SH-SY5Y (cell line): ENCODE measurements at regions not wholly inside any gene's neighbourhood (a gene's known extent, or its start where the extent isn't known, plus 50 kb on each side); places are given as distances from the start of the nearest gene placed in this dataset.

Experiments used
- GATA2 ChIP-seq: IDR thresholded peaks from 2 replicates; pipeline ENCODE4 v1.6.1; 2011; ENCODE audit warnings: mild to moderate bottlenecking, low read depth, low read length
- GATA3 ChIP-seq: IDR thresholded peaks from 2 replicates; pipeline ENCODE4 v1.6.1; 2011; ENCODE audit warnings: low read depth, mild to moderate bottlenecking, low read length, moderate library complexity

DNA sequence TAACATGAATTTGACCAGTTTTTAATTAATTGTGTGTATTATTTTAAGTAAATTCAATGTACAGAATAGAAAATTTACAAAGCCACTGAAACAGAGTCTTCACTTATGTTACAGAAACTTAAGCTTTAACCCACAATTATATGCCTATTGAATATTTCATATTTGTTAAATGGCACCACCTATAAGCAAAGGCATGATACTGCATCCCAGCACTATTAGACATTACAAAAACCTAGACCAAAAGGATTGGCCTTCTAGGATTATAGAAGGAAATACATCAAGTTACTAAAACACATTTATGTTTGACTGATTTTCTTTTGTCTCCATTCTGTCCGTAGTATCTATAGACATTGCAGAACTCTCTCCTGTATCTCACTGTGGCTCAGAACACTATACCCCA is 578.1 kb downstream of the AJAP1 start:
- TF ChIP-seq GATA2 = no peak
- no peak for TF ChIP-seq GATA3
